C1 segment of cervical spinal cord (tissue), 14 donors: ENCODE measurements at regions not wholly inside any gene's neighbourhood (a gene's known extent, or its start where the extent isn't known, plus 50 kb on each side); places are given as distances from the start of the nearest gene placed in this dataset.
"Not testable (repeated sequence)": the region's sequence is repeated elsewhere in the genome, so short reads cannot be mapped to it uniquely, and the experiment has no call there.

Experiments
- DNase-seq, 14 donors: peaks; one replicate each; lab custom pipeline; 2025; lab: John Stamatoyannopoulos, UW

DNA sequence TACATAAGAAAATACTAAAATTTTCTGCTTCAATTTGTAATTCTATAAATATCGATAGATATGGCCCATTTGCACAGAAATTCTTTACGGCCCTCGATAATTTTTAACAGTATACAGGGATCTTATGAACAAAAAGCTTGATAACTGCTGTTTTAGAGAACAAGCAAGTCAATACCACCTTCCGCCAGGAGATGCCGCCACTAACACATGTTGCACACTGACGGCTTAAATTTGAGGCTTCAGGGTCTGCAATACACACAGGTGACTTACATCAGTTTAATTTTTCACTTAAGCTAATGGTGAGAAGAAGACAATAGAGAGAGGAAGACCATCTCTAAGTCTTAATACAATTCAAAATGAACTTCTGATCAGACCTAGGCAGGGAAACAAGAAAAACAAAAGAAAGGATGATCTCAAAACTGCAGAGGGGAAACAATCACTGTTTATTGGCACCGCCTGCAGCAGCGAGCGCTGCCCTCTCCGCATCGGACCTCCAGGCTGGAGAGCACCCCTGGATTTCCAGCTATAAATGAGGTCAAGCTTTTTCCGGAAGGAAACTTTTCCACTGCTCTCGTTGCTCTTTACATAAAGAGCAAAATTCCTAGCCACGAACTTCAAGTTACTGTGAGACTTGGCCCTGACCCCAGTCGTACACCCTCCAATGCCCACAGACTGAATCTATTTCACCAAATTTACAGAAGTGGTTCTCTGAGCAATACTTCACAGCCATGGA lies 53.9 kb downstream of the OTOR start:
- peak in 7 of 14 donors; percentile 0 to 37 (median 16) for DNase-seq

- DNase-seq = no peak
These were observed 54.4 kb downstream of the OTOR start for GRCh38 chr20:16802652-16802935.

DNA sequence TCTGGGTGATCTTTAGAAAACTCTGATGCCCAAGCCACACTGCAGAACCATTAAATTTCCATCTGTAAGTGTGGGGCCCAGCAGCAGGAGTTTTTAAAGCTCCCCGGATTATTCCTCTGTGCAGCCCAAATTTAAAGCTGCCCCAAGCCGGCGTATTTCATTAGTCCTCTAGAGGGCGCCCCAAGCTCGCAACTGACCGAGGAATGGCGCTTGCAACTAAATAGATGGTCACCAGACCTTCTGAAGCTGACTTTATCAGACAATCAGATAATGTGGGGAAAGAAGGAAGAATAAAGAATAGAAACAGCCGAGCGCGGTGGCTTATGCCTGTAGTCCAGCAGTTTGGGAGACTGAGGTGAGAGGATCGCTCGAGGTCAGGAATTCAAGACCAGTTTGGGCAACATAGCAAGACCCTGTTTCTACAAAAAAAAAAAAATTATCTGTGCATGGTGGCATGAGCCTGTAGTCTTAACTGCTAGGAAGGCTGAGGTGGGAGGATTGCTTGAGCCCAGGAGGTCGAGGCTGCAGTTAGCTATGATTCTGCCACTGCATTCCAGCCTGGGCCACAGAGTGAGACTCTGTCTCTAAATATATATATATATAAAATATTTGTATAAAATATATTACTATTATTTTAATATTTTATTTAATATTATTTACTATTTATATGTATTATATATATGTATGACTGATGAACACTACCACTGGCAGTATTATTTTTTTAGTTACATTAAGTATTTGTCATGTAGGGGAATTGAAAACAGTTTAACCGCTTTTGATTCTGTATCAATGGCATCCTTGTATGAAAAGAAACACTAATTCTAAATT lies 56.0 kb downstream of the OTOR start:
- peak in 9 of 14 donors; percentile 5 to 43 (median 18) for DNase-seq

GRCh38 chr20:16804793-16805187 lies 56.6 kb downstream of the OTOR start:
- DNase-seq = no peak

DNA sequence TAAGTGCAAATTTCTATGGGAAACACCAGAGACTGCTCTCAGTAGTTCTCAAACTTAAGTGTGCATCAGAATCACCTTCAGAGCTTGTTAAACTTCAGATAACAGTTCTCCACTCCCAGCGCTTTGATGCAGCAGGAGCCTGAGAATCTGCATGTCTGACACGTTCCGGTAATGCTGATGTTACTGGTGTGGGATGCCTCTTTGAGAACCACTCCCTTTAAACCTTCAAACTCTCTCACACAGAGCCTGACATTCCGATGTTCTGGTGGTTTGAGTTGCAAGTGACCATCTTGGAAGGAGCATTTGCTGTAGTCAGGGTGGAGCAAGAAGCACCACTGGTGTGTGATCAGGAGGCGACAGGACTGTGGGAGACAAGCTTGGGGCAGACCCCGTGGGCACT lies 57.9 kb downstream of the OTOR start:
- DNase-seq = no peak

GRCh38 chr20:16806886-16807285 lies 58.7 kb downstream of the OTOR start:
- DNase-seq = no peak

- no peak for DNase-seq
These were observed 60.6 kb downstream of the OTOR start for GRCh38 chr20:16808796-16809195.

DNA sequence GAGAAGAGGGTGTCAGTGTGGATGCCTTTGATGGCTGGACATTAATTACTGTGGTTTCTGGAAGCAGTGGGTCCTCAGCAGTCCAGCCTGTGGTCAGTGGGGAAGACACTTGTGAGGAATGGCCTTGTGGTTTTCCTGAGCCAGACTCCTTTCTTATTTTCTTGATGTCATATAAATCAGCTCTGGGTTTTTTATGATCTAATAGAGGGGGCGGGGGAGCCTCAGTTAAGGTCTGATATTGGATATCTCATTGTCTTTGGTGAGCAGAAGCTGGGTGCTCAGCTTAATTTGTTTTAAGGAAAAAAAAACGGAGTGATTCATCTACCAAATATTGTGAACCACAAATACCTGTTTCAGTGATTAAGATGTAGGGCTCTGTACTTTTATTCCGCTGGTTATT lies 62.1 kb downstream of the OTOR start:
- DNase-seq = no peak

DNA sequence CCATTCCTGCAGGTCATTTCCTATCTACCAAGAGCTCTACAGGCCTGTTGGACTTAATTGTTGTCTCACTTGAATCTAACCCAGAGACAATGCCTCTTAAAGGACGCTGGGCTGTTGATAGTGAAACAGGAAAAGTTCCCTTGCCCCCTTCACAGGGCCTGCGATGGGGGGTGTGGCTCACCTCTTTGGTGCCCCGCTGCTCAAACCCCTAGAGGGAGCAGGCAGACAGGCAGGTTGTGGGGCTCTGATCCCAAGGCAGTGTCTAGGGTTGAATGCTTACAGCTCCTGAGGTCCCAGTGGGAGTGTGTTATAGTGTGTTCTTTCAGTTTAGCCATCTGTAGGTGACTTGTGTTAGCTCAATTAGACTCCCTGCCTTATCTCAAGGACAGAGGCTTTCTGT lies 68.0 kb downstream of the OTOR start:
- no peak for DNase-seq

DNA sequence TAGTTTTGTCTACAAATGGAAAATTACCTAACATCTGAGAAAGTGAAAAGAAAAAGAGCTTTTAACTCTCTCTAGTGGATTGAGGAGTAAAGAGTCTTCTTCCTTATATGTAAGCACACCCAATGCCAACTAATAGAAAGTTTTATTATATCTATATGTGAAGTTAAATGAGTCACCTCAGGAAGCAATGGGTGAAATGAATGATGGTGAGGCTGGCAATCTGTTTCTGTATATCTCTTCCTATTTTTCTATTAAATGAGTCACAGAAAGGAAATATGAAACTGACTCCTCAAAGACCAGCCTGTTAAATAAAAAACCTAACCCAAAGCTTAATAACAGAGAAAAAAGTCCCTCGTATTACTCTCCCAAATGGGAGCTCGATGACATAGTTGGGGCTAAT lies 71.3 kb downstream of the OTOR start:
- DNase-seq = no peak

- no peak for DNase-seq
These were observed 73.3 kb downstream of the OTOR start for GRCh38 chr20:16821211-16822089.

GRCh38 chr20:16824664-16825063 lies 76.5 kb downstream of the OTOR start:
- DNase-seq = no peak

GRCh38 chr20:16828666-16829305 lies 80.6 kb downstream of the OTOR start:
- DNase-seq = no peak

- not testable (repeated sequence) for DNase-seq
These were observed 87.5 kb downstream of the OTOR start for GRCh38 chr20:16835690-16836089.

DNA sequence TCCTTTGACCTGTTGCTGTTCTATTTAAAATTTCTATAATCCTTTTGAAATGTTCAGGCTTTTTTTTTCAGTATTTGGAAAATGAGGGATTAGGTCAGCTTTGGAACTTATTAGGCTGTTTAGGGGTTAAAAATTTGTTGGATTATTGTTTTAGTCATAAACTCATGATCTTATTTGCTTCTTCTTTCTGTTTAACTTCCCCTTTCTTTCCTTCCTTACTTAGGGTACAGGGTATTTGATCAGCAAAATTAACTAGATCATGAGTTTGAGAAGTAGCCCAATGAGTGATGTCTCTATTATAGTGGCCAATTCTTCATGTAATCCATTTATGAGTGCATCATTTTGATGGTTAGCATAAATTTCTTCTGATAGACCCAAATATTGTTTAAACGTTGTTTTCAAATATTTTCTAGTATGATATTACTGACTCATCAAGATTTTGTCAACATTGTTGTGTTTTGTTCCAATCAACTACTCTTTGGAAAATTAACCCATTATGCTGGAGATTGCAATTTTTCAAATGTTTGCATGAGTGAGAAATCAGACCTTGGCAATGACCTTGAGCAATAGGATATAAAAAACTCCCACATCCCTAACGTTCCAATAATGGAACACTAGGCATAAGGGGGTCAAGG lies 94.4 kb downstream of the OTOR start:
- DNase-seq = no peak

GRCh38 chr20:16844406-16844805 lies 96.2 kb downstream of the OTOR start:
- DNase-seq = no peak

- DNase-seq = no peak
These were observed 97.8 kb downstream of the OTOR start for GRCh38 chr20:16846006-16846405.

GRCh38 chr20:16848061-16848460 lies 99.9 kb downstream of the OTOR start:
- DNase-seq = no peak

DNA sequence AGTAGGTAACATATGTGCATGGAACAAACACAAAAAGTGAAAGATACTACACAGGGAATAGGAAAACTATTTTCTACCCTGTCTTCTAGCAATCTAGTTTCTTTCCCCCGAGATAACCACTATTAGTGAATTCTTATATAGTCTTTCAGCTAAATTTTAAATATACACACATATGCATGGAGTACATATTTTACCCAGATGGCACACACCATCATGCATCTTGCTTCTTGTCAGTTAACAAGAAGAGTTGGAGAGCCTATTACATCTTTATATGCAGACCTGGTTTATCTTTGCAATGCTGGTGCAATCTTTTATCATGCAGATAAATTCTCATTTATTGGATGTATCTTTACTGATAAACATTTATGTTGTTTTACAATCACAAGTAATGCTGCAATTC lies 100.4 kb downstream of the OTOR start:
- no peak for DNase-seq

DNA sequence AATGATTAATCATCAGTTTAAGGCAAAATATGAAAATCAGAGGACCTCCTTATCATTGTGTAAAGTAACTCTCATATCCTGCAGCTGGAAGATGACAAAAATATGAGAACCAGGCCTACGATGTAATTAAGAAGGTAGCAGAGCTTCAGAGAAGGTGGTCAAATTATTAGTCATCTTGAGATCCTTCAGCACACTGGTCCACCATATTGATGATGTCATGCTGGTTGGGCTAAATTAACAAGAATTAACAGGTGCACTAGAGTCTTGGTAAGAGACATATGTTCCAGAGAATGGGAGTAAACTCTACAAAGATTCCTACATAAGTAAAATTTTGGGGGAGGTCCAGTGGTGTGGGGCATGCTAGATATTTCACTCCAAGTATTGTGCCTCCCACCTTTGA lies 112.8 kb downstream of the OTOR start:
- no peak for DNase-seq

DNA sequence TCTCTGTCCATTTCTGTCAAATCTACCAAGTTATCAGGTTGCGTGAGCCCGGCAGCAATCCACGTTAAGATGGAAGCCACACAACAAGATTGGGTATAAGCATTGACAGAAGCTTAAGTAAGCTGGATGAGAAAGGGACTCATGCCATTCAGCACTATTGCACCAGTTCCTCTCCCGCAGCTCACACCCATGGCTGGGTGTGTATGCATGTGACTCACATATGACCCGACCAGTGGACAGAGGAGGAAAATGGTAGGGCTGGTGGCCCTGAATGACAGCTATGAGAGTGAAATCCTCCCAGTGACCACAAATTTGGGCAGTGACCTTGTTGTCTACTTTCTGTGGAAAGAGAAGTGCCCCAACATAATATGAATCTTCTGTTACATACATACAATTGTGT lies 113.5 kb downstream of the OTOR start:
- no peak for DNase-seq
